HT1080 (cell line): ENCODE measurements at regions not wholly inside any gene's neighbourhood (a gene's known extent, or its start where the extent isn't known, plus 50 kb on each side); places are given as distances from the start of the nearest gene placed in this dataset.
A peak's percentile ranks its signal among the peaks of the same experiment; 100 is the strongest.

Experiments
- DNase-seq: peaks from one replicate; pipeline ENCODE4 v3.0.0-alpha.2; 2015; ENCODE audit warnings: low read depth

GRCh38 chr4:26806331-26806730 is 54.3 kb upstream of the STIM2 start:
- peak; percentile 14 for DNase-seq

- no peak for DNase-seq
Measured at GRCh38 chr4:26807330-26807729, 53.3 kb upstream of the STIM2 start.

DNA sequence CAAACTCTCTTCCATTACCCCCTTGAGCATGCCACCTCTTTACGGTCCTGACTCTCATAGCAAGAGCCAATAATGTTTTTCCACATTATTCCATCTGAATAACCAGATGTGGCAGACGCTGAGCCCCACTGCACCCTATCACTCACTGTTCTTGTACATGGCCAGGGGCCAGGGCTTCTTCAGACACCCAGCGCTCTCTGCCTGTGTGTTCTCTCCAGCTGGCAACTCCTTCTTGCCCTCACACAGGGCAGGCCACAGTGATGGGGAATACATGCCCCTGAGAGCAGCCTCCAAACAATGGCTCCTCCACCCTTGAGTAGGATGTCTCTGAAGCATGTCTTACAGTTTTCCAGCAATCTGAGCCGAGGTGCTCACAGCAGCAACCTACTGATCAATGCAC is 50.8 kb upstream of the STIM2 start:
- no peak for DNase-seq
